ENCODE measurements at regions not wholly inside any gene's neighbourhood (a gene's known extent, or its start where the extent isn't known, plus 50 kb on each side); places are given as distances from the start of the nearest gene placed in this dataset.

DNA sequence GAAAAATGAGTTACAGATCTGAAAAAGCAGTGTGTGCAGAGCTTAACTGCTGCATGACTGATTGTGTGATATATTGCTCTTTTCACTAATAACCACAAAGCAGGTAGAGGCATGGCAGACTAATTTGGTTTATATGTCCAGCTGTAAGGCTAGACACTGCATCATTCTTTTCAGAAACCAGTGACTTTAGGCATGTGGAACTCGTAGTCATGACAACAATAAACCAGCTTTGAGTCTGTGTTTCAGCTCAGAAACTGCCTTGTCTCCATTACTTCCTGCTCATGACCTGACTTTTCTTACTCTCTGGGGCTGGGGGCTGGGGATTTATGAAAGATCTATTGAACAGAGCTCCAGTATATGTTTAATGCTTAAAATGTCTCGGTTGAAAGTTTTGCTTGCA is 146.8 kb upstream of the LRIG3 start:
- TF ChIP-seq CTCF (IDR thresholded peaks at IDR 0.05) (no peak), POLR2A (IDR thresholded peaks at IDR 0.05) (no peak)

Measured in right lobe of liver (tissue), 4 donors.